CD4-positive, alpha-beta T cell (primary cell): ENCODE measurements at regions not wholly inside any gene's neighbourhood (a gene's known extent, or its start where the extent isn't known, plus 50 kb on each side); places are given as distances from the start of the nearest gene placed in this dataset.

Experiments used
- ATAC-seq: fragments of 200-7000 bp; cut with Tn5 transposase; one replicate; pipeline ENCODE4 v1.10.0; 2022; ENCODE audit warnings: mild to moderate bottlenecking; ENCODE audit not compliant: poor library complexity
- CTCF ChIA-PET: fragments of 350-600 bp; sonication (Branson Sonifier 250); formaldehyde crosslinking; loops from one replicate; lab custom pipeline; 2021; ENCODE audit warnings: antibody characterized with exemption, inconsistent platforms; lab: Charles Lee
- POLR2A ChIA-PET: fragments of 350-600 bp; sonication (Branson Sonifier 250); formaldehyde crosslinking; loops from one replicate; lab custom pipeline; 2021; ENCODE audit warnings: antibody characterized with exemption, inconsistent platforms; lab: Charles Lee
- DNase-seq, 14 experiments: peaks; one replicate each; pipeline ENCODE4 v3.0.0-alpha.2; 2013 to 2020; ENCODE audit warnings: mixed read lengths in 2 of 14
- H3K27ac ChIP-seq, 2 donors: one replicate each; pipeline versions ENCODE4 v1.5.1 to v1.7.0; 2013; ENCODE audit warnings: low read length in 2 of 2, low read depth in 1 of 2, mild to moderate bottlenecking in 1 of 2
- H3K27me3 ChIP-seq, 2 experiments: 1 replicate in 1 of 2; 2 replicates in 1 of 2; pipeline versions ENCODE4 v1.6.1 to v1.7.0; 2013; ENCODE audit warnings: low read length in 2 of 2, control low read depth in 1 of 2, mild to moderate bottlenecking in 1 of 2, moderate library complexity in 1 of 2; ENCODE audit not compliant: insufficient read depth in 2 of 2, control insufficient read depth in 1 of 2
- H3K36me3 ChIP-seq: one replicate; pipeline ENCODE4 v1.6.1; 2013; ENCODE audit warnings: low read length, control low read depth; ENCODE audit not compliant: insufficient read depth
- H3K4me1 ChIP-seq: one replicate; pipeline ENCODE4 v1.6.1; 2013; ENCODE audit warnings: low read length, control low read depth; ENCODE audit not compliant: insufficient read depth
- H3K4me3 ChIP-seq: one replicate; pipeline ENCODE4 v1.5.1; 2013; ENCODE audit warnings: mild to moderate bottlenecking, low read length, moderate library complexity
- H3K9me3 ChIP-seq, 2 experiments: 1 replicate in 1 of 2; 2 replicates in 1 of 2; pipeline versions ENCODE4 v1.6.1 to v1.7.0; 2013; ENCODE audit warnings: low read length in 2 of 2, mild to moderate bottlenecking in 2 of 2, control low read depth in 1 of 2, moderate library complexity in 1 of 2; ENCODE audit not compliant: control insufficient read depth in 1 of 2, insufficient read depth in 1 of 2
- H3K27ac Mint-ChIP-seq: one replicate; pipeline ENCODE4 v1.8.0; 2020; ENCODE audit warnings: mixed read lengths
- H3K27me3 Mint-ChIP-seq: one replicate; pipeline ENCODE4 v1.8.0; 2021; ENCODE audit warnings: mixed read lengths
- H3K36me3 Mint-ChIP-seq: one replicate; pipeline ENCODE4 v1.8.0; 2021; ENCODE audit warnings: low read depth, mixed read lengths
- H3K4me1 Mint-ChIP-seq: one replicate; pipeline ENCODE4 v1.8.0; 2021; ENCODE audit warnings: low read depth, mixed read lengths
- H3K4me3 Mint-ChIP-seq: one replicate; pipeline ENCODE4 v1.8.0; 2020; ENCODE audit warnings: mild to moderate bottlenecking, mixed read lengths
- H3K9me3 Mint-ChIP-seq: one replicate; pipeline ENCODE4 v1.8.0; 2020; ENCODE audit warnings: mixed read lengths
- CTCF ChIP-seq: fragments of 200-600 bp; IDR thresholded peaks from one replicate; pipeline ENCODE4 v1.8.0; 2022; ENCODE audit warnings: antibody characterized with exemption, mild to moderate bottlenecking
- intact Hi-C, 2 experiments: fragments of 100-400 bp; cut with DNase I in 1 of 2; cut with micrococcal nuclease in 1 of 2; formaldehyde crosslinking; loops; one replicate each; pipeline versions ENCODE4 v1.15.1 to v1.9.0; 2023 to 2025; cut with DNase I, micrococcal nuclease

- POLR2A ChIA-PET, result no interaction called here
- no peaks in the 10 kb centered on the region for H3K27me3 ChIP-seq
- DNase-seq, result no peak
- no peak overlapping the region for H3K27ac Mint-ChIP-seq
- no peak for TF ChIP-seq CTCF
- intact Hi-C loops, result no loop called here
- no peak for ATAC-seq
- CTCF ChIA-PET, result no interaction called here
- H3K36me3 ChIP-seq, result no peaks in the 10 kb centered on the region
- H3K27ac ChIP-seq, result no peak overlapping the region
- H3K4me3 Mint-ChIP-seq, result no peak overlapping the region
- H3K9me3 Mint-ChIP-seq, result peaks cover 5% of the 10 kb centered on the region
- H3K4me1 ChIP-seq, result no peaks in the 10 kb centered on the region
- no peaks in the 10 kb centered on the region for H3K9me3 ChIP-seq
- no peaks in the 10 kb centered on the region for H3K36me3 Mint-ChIP-seq
- H3K4me3 ChIP-seq, result no peak overlapping the region
- H3K27me3 Mint-ChIP-seq, result no peaks in the 10 kb centered on the region
- no peaks in the 10 kb centered on the region for H3K4me1 Mint-ChIP-seq
Observed at GRCh38 chr3:78434801-78435200, 1333.0 kb downstream of the ROBO1 start.

DNA sequence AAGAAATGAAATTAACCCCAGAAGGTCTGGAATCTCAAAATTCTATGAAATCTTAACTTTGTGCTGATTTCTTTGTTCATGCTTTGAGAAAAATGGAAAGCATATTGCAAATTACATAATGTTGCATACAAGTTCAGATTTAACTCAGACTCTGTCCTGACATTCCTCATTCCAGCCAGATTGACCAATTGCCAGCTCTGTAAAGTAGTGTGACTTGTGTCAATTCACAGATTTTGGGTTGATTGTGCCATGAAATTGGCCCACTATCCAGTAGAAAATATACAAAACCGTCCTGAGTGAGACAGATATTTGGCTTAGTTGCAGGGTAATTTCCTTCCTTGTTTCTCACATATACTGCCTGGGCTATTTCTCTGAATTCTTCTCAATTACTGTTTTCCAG is 1312.6 kb downstream of the ROBO1 start:
- Mint-ChIP-seq H3K27ac (no peak overlapping the region), H3K9me3 (peaks cover 6% of the 10 kb centered on the region), H3K27me3 (no peaks in the 10 kb centered on the region), H3K4me1 (no peaks in the 10 kb centered on the region), H3K4me3 (no peak overlapping the region), H3K36me3 (no peaks in the 10 kb centered on the region)
- Histone ChIP-seq H3K4me3 (no peak overlapping the region), H3K9me3 (no peaks in the 10 kb centered on the region), H3K36me3 (no peaks in the 10 kb centered on the region), H3K4me1 (no peaks in the 10 kb centered on the region), H3K27ac (no peak overlapping the region), H3K27me3 (no peaks in the 10 kb centered on the region)
- ATAC-seq (no peak), DNase-seq (no peak)
- CTCF ChIA-PET, result no interaction called here
- no peak for TF ChIP-seq CTCF
- POLR2A ChIA-PET, result no interaction called here
- intact Hi-C loops, result no loop called here

DNA sequence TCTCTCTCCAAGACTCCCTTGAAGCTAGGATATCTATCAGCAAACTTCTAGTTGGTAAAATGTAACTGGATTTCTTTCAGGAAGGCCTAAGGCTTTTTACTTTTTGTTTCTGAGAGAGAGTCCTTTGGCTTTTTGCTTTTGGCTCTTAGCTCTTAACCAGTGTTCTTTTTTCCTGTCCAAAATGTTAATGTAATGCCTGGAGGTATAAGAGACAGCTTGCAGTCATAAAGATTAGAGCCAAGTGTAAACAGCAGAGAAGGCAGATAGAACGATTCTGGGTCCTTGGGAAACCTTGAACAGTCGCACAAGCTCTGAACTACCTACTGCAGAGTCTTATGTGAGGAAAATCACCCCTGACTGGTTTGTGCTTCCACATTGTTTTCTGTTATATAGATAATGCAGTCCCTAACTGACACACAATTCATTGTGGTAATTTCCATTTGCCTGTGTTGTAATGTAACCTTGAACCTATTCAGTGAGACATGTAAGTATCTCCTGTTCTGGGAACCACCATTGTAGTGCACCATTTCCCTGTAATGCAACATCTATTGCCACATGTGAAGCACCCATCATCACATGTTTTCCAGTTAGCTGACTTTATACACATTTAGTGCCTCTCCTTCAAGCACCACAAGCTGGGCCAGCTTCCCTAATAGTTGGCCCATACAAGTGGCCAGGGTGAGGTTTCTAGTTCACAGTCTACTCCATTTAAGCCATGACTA is 1311.9 kb downstream of the ROBO1 start:
- Histone ChIP-seq H3K4me3 (no peak overlapping the region), H3K27ac (no peak overlapping the region), H3K36me3 (no peaks in the 10 kb centered on the region), H3K27me3 (no peaks in the 10 kb centered on the region), H3K4me1 (no peaks in the 10 kb centered on the region), H3K9me3 (no peaks in the 10 kb centered on the region)
- ChIA-PET POLR2A (no interaction called here), CTCF (no interaction called here)
- H3K4me3 Mint-ChIP-seq, result no peak overlapping the region
- TF ChIP-seq CTCF, result no peak
- H3K27me3 Mint-ChIP-seq, result no peaks in the 10 kb centered on the region
- ATAC-seq (no peak), DNase-seq (no peak)
- H3K27ac Mint-ChIP-seq, result no peak overlapping the region
- intact Hi-C loops, result no loop called here
- H3K9me3 Mint-ChIP-seq, result peaks cover 6% of the 10 kb centered on the region
- H3K4me1 Mint-ChIP-seq, result no peaks in the 10 kb centered on the region
- H3K36me3 Mint-ChIP-seq, result no peaks in the 10 kb centered on the region
